ENCODE measurements at regions not wholly inside any gene's neighbourhood (a gene's known extent, or its start where the extent isn't known, plus 50 kb on each side); places are given as distances from the start of the nearest gene placed in this dataset.

GRCh38 chr2:186027922-186028321 is 289.3 kb downstream of the FSIP2 start:
- Histone ChIP-seq H3K36me3 (ENCODE audit: control insufficient read depth in 4 of 4, insufficient read depth in 3 of 4, low read depth in 1 of 4, low read length in 3 of 4) (no peaks in the 10 kb centered on the region), H3K9ac (ENCODE audit: low read depth in 1 of 2, low read length in 2 of 2) (no peak overlapping the region), H3K4me3 (ENCODE audit: low read depth in 1 of 3, low read length in 3 of 3) (no peak overlapping the region), H3K4me1 (ENCODE audit: control insufficient read depth in 4 of 4, insufficient read depth in 4 of 4, low read length in 3 of 4) (no peaks in the 10 kb centered on the region), H3K27ac (ENCODE audit: low read depth in 1 of 2, low read length in 2 of 2) (no peak overlapping the region), H3K27me3 (ENCODE audit: control insufficient read depth in 4 of 4, insufficient read depth in 4 of 4, low read length in 3 of 4) (no peaks in the 10 kb centered on the region), H3K9me3 (ENCODE audit: control insufficient read depth in 4 of 4, low read length in 3 of 4) (no peaks in the 10 kb centered on the region)
- TF ChIP-seq HNF4A (conservative IDR thresholded peaks at IDR 0.05): no peak
- no peak for TF ChIP-seq EGR1 (IDR thresholded peaks at IDR 0.05; ENCODE audit: low read depth in 2 of 2)
- TF ChIP-seq ZBTB33 (IDR thresholded peaks at IDR 0.05): no peak
- TF ChIP-seq CTCF (IDR thresholded peaks at IDR 0.05; ENCODE audit: low read depth, low read length, missing input control): no peak
- no peak for TF ChIP-seq SP1 (IDR thresholded peaks at IDR 0.05)
- no peak for DNase-seq (ENCODE audit: low spot score)
- WGBS: 81% methylated on average over 2 of the region's 2 CpGs

GRCh38 chr2:186031229-186031628 is 292.6 kb downstream of the FSIP2 start:
- H3K4me1 ChIP-seq (ENCODE audit: control insufficient read depth in 4 of 4, insufficient read depth in 4 of 4, low read length in 3 of 4): no peaks in the 10 kb centered on the region
- no peaks in the 10 kb centered on the region for H3K36me3 ChIP-seq (ENCODE audit: control insufficient read depth in 4 of 4, insufficient read depth in 3 of 4, low read depth in 1 of 4, low read length in 3 of 4)
- no peak overlapping the region for H3K27ac ChIP-seq (ENCODE audit: low read depth in 1 of 2, low read length in 2 of 2)
- WGBS: 94% methylated on average over 1 of the region's 1 CpG
- no peak for TF ChIP-seq JUND (IDR thresholded peaks at IDR 0.05)
- no peak for TF ChIP-seq RAD21 (IDR thresholded peaks at IDR 0.05)
- no peak for TF ChIP-seq FOXA1 (IDR thresholded peaks at IDR 0.05)
- TF ChIP-seq EGR1 (IDR thresholded peaks at IDR 0.05; ENCODE audit: low read depth in 2 of 2): no peak
- TF ChIP-seq HNF4G (IDR thresholded peaks at IDR 0.05): no peak
- TF ChIP-seq REST (IDR thresholded peaks at IDR 0.05): no peak
- no peak for TF ChIP-seq YY1 (IDR thresholded peaks at IDR 0.05)
- no peak for TF ChIP-seq NR2F2 (IDR thresholded peaks at IDR 0.05)
- no peak for TF ChIP-seq ATF3 (IDR thresholded peaks at IDR 0.05)
- no peak for TF ChIP-seq HNF4A (conservative IDR thresholded peaks at IDR 0.05)
- TF ChIP-seq GABPA (IDR thresholded peaks at IDR 0.05 in 1 of 2, conservative IDR thresholded peaks at IDR 0.05 in 1 of 2): no peak
- TF ChIP-seq CTCF (IDR thresholded peaks at IDR 0.05; ENCODE audit: low read depth, low read length, missing input control): no peak
- no peak for TF ChIP-seq FOXA2 (IDR thresholded peaks at IDR 0.05)
- TF ChIP-seq SP1 (IDR thresholded peaks at IDR 0.05): no peak
- no peak for TF ChIP-seq MAX (IDR thresholded peaks at IDR 0.05)
- no peak for TF ChIP-seq TAF1 (conservative IDR thresholded peaks at IDR 0.05)
- no peaks in the 10 kb centered on the region for H3K9me3 ChIP-seq (ENCODE audit: control insufficient read depth in 4 of 4, low read length in 3 of 4)
- no peak overlapping the region for H3K9ac ChIP-seq (ENCODE audit: low read depth in 1 of 2, low read length in 2 of 2)
- no peak for DNase-seq (ENCODE audit: low spot score)
- no peak overlapping the region for H3K4me3 ChIP-seq (ENCODE audit: low read depth in 1 of 3, low read length in 3 of 3)
- no peaks in the 10 kb centered on the region for H3K27me3 ChIP-seq (ENCODE audit: control insufficient read depth in 4 of 4, insufficient read depth in 4 of 4, low read length in 3 of 4)

Data from liver (tissue), 8 donors.